Liver (tissue), 7 donors: ENCODE measurements at regions not wholly inside any gene's neighbourhood (a gene's known extent, or its start where the extent isn't known, plus 50 kb on each side); places are given as distances from the start of the nearest gene placed in this dataset.

ENCODE experiments used
- DNase-seq: peaks from one replicate; pipeline ENCODE4 v3.0.0-alpha.2; 2017; ENCODE audit warnings: low spot score
- H3K27ac ChIP-seq, 2 donors: one replicate each; pipeline ENCODE4 v1.7.0; 2013; ENCODE audit warnings: inconsistent platforms in 2 of 2, low read length in 2 of 2, control low read depth in 1 of 2, low read depth in 1 of 2, mild to moderate bottlenecking in 1 of 2
- H3K27me3 ChIP-seq, 4 donors: one replicate each; pipeline versions ENCODE4 v1.6.1 to v1.7.0; 2013; ENCODE audit warnings: low read length in 3 of 4, inconsistent platforms in 1 of 4, mild to moderate bottlenecking in 1 of 4, moderate library complexity in 1 of 4; ENCODE audit not compliant: control insufficient read depth in 4 of 4, insufficient read depth in 4 of 4
- H3K36me3 ChIP-seq, 4 donors: one replicate each; pipeline versions ENCODE4 v1.6.1 to v1.7.0; 2013; ENCODE audit warnings: low read length in 3 of 4, mild to moderate bottlenecking in 3 of 4, low read depth in 1 of 4, moderate library complexity in 1 of 4; ENCODE audit not compliant: control insufficient read depth in 4 of 4, insufficient read depth in 3 of 4
- H3K4me1 ChIP-seq, 4 donors: one replicate each; pipeline versions ENCODE4 v1.6.1 to v1.7.0; 2013; ENCODE audit warnings: low read length in 3 of 4, mild to moderate bottlenecking in 3 of 4, moderate library complexity in 1 of 4; ENCODE audit not compliant: control insufficient read depth in 4 of 4, insufficient read depth in 4 of 4
- H3K4me3 ChIP-seq, 3 donors: one replicate each; pipeline versions ENCODE4 v1.6.1 to v1.7.0; 2013; ENCODE audit warnings: low read length in 3 of 3, control low read depth in 1 of 3, low read depth in 1 of 3, mild to moderate bottlenecking in 1 of 3
- H3K9ac ChIP-seq, 2 donors: one replicate each; pipeline ENCODE4 v1.7.0; 2013; ENCODE audit warnings: low read length in 2 of 2, mild to moderate bottlenecking in 2 of 2, moderate library complexity in 2 of 2, control low read depth in 1 of 2, low read depth in 1 of 2
- H3K9me3 ChIP-seq, 4 donors: one replicate each; pipeline versions ENCODE4 v1.6.1 to v1.7.0; 2013; ENCODE audit warnings: low read length in 3 of 4; ENCODE audit not compliant: control insufficient read depth in 4 of 4
- ATF3 ChIP-seq: IDR thresholded peaks from 2 replicates; pipeline ENCODE4 v1.6.1; 2016; ENCODE audit warnings: antibody characterized with exemption
- EGR1 ChIP-seq, 2 donors: IDR thresholded peaks; 2 replicates each; pipeline ENCODE4 v1.6.1; 2016 to 2018; ENCODE audit warnings: antibody characterized with exemption in 2 of 2, low read depth in 2 of 2
- FOXA1 ChIP-seq: IDR thresholded peaks from 2 replicates; pipeline ENCODE4 v1.6.1; 2016; ENCODE audit warnings: antibody characterized with exemption
- FOXA2 ChIP-seq: IDR thresholded peaks from 2 replicates; pipeline ENCODE4 v1.6.1; 2016; ENCODE audit warnings: antibody characterized with exemption
- HNF4A ChIP-seq, 2 donors: conservative IDR thresholded peaks; 2 replicates each; pipeline ENCODE4 v1.6.1; 2016; ENCODE audit warnings: antibody characterized with exemption in 2 of 2, mild to moderate bottlenecking in 2 of 2
- HNF4G ChIP-seq: IDR thresholded peaks from 2 replicates; pipeline ENCODE4 v1.6.1; 2016; ENCODE audit warnings: antibody characterized with exemption
- JUND ChIP-seq, 2 donors: IDR thresholded peaks; 2 replicates each; pipeline ENCODE4 v1.6.1; 2016; ENCODE audit warnings: antibody characterized with exemption in 2 of 2
- MAX ChIP-seq: IDR thresholded peaks from 2 replicates; pipeline ENCODE4 v1.6.1; 2016; ENCODE audit warnings: antibody characterized with exemption
- RAD21 ChIP-seq, 2 donors: IDR thresholded peaks; 2 replicates each; pipeline ENCODE4 v1.6.1; 2016; ENCODE audit warnings: antibody characterized with exemption in 2 of 2, mild to moderate bottlenecking in 2 of 2
- REST ChIP-seq: IDR thresholded peaks from 2 replicates; pipeline ENCODE4 v1.6.1; 2016; ENCODE audit warnings: antibody characterized with exemption, mild to moderate bottlenecking
- RXRA ChIP-seq, 2 donors: IDR thresholded peaks; 2 replicates each; pipeline ENCODE4 v1.6.1; 2017 to 2018; ENCODE audit warnings: antibody characterized with exemption in 2 of 2, mild to moderate bottlenecking in 1 of 2
- SP1 ChIP-seq: IDR thresholded peaks from 2 replicates; pipeline ENCODE4 v1.6.1; 2018; ENCODE audit warnings: antibody characterized with exemption, mild to moderate bottlenecking
- YY1 ChIP-seq: IDR thresholded peaks from 2 replicates; pipeline ENCODE4 v1.6.1; 2016; ENCODE audit warnings: antibody characterized with exemption, mild to moderate bottlenecking
- ZBTB33 ChIP-seq: IDR thresholded peaks from 2 replicates; pipeline ENCODE4 v1.6.1; 2016; ENCODE audit warnings: antibody characterized with exemption
- WGBS: extraction: QIAGEN DNeasy Blood & Tissue Kit; methylation state at CpG from one replicate; pipeline ENCODE4 v1.1.7; 2013; 5-methylcytosine and 5-hydroxymethylcytosine counted together
- donor health status: healthy.
- donor health status: healthy.
- donor health status: healthy.
- donor health status: healthy.

GRCh38 chr16:85375282-85375681, 237.8 kb upstream of the GSE1 start:
- Histone ChIP-seq H3K4me3 (no peak overlapping the region), H3K4me1 (peaks cover 11 to 18% (median 13%) of the 10 kb centered on the region in 4 donors), H3K27me3 (no peaks in the 10 kb centered on the region), H3K36me3 (no peaks in the 10 kb centered on the region), H3K9ac (no peak overlapping the region), H3K27ac (no peak overlapping the region), H3K9me3 (no peaks in the 10 kb centered on the region)
- TF ChIP-seq SP1 = no peak
- no peak for TF ChIP-seq JUND (IDR thresholded peaks at IDR 0.05)
- no peak for TF ChIP-seq EGR1 (IDR thresholded peaks at IDR 0.05; ENCODE audit: low read depth in 2 of 2)
- no peak for TF ChIP-seq FOXA1
- no peak for TF ChIP-seq REST
- no peak for TF ChIP-seq ZBTB33
- no peak for TF ChIP-seq HNF4G
- TF ChIP-seq ATF3 = no peak
- TF ChIP-seq RAD21 (IDR thresholded peaks at IDR 0.05) = no peak
- TF ChIP-seq HNF4A (conservative IDR thresholded peaks at IDR 0.05) = no peak
- no peak for TF ChIP-seq FOXA2
- no peak for TF ChIP-seq YY1
- TF ChIP-seq MAX = no peak
- DNase-seq = no peak
- WGBS = 96% methylated on average over 8 of the region's 8 CpGs

GRCh38 chr16:85376292-85377095, 236.6 kb upstream of the GSE1 start:
- WGBS = 63% methylated on average over 29 of the region's 29 CpGs
- TF ChIP-seq RXRA (IDR thresholded peaks at IDR 0.05) = peak; percentile 74 to 77
- peak; percentile 52 to 64 for TF ChIP-seq HNF4A (conservative IDR thresholded peaks at IDR 0.05)
- TF ChIP-seq EGR1 (IDR thresholded peaks at IDR 0.05; ENCODE audit: low read depth in 2 of 2) = no peak
- TF ChIP-seq SP1 = peak; percentile 51
- TF ChIP-seq REST = peak; percentile 63
- TF ChIP-seq YY1 = peak; percentile 86
- no peak for TF ChIP-seq HNF4G
- DNase-seq = no peak
- no peaks in the 10 kb centered on the region for H3K27me3 ChIP-seq
- H3K4me1 ChIP-seq = peaks cover 11 to 18% (median 14%) of the 10 kb centered on the region in 4 donors
- H3K27ac ChIP-seq = peak overlapping the region; percentile 63 to 82
- H3K9me3 ChIP-seq = no peaks in the 10 kb centered on the region
- H3K9ac ChIP-seq = no peak overlapping the region
- H3K36me3 ChIP-seq = no peaks in the 10 kb centered on the region
- no peak overlapping the region for H3K4me3 ChIP-seq
